Endothelial cell of umbilical vein (primary cell): ENCODE measurements at regions not wholly inside any gene's neighbourhood (a gene's known extent, or its start where the extent isn't known, plus 50 kb on each side); places are given as distances from the start of the nearest gene placed in this dataset.

ENCODE experiments used
- BruUV-seq: library from RNA; stranded (reverse); fragments of 400-500 nt; replicated peaks from 2 replicates; lab custom pipeline; 2021; lab: Mats Ljungman, UMichigan
- CTCF ChIA-PET: fragments of 300-600, 350-600 bp; sonication (Branson Sonifier 250); formaldehyde crosslinking; loops from one replicate; lab custom pipeline; 2021; ENCODE audit warnings: antibody characterized with exemption, inconsistent platforms; lab: Charles Lee
- POLR2A ChIA-PET: fragments of 300-600, 350-600 bp; sonication (Branson Sonifier 250); formaldehyde crosslinking; loops from one replicate; lab custom pipeline; 2021; ENCODE audit warnings: antibody characterized with exemption, inconsistent platforms; lab: Charles Lee
- DNase-seq: peaks from one replicate; pipeline ENCODE4 v3.0.0-alpha.2; 2011; ENCODE audit warnings: low read depth, low spot score
- FAIRE-seq: peaks from 2 replicates; lab custom pipeline; 2011; peaks lifted over from hg19 to GRCh38; lab: Jason Lieb, UNC
- H2AFZ ChIP-seq: 2 replicates; pipeline ENCODE4 v1.6.0; 2012; ENCODE audit warnings: low read depth, low read length, control low read depth, inconsistent platforms
- H3K27ac ChIP-seq: 2 replicates; pipeline ENCODE4 v1.5.1; 2011; ENCODE audit warnings: low read depth, mild to moderate bottlenecking, control low read depth, low read length, moderate library complexity; ENCODE audit not compliant: insufficient read depth
- H3K27me3 ChIP-seq, 2 experiments: 2 replicates each; pipeline versions ENCODE4 v1.6.0 to v1.6.1; 2011; ENCODE audit warnings: low read length in 2 of 2, mixed read lengths in 1 of 2; ENCODE audit not compliant: control insufficient read depth in 2 of 2, insufficient read depth in 2 of 2
- H3K36me3 ChIP-seq, 2 experiments: 2 replicates in 1 of 2; 3 replicates in 1 of 2; pipeline ENCODE4 v1.5.1; 2011; ENCODE audit warnings: low read length in 2 of 2, mild to moderate bottlenecking in 1 of 2, moderate library complexity in 1 of 2; ENCODE audit not compliant: control insufficient read depth in 2 of 2, insufficient read depth in 2 of 2; ENCODE audit errors: extremely low read depth in 1 of 2
- H3K4me1 ChIP-seq: 3 replicates; pipeline ENCODE4 v1.5.1; 2011; ENCODE audit warnings: mild to moderate bottlenecking, low read length; ENCODE audit not compliant: control insufficient read depth, insufficient read depth; ENCODE audit errors: extremely low read depth
- H3K4me2 ChIP-seq: 2 replicates; pipeline ENCODE4 v1.6.1; 2011; ENCODE audit warnings: low read length, control low read depth, mixed read lengths; ENCODE audit not compliant: insufficient read depth
- H3K4me3 ChIP-seq, 3 experiments: fragments of 200-600 bp in 1 of 3; sonication (generic), shearing (Covaris generic) in 1 of 3; replicated peaks in 1 of 3; 2 replicates each; pipeline ENCODE4 v1.5.1; 2011 to 2016; ENCODE audit warnings: control low read depth in 3 of 3, low read length in 3 of 3, mild to moderate bottlenecking in 2 of 3, inconsistent platforms in 1 of 3, low read depth in 1 of 3, moderate library complexity in 1 of 3; ENCODE audit not compliant: insufficient read depth in 1 of 3
- H3K79me2 ChIP-seq: 2 replicates; pipeline ENCODE4 v1.6.0; 2012; ENCODE audit warnings: low read length, inconsistent platforms; ENCODE audit not compliant: control insufficient read depth, insufficient read depth
- H3K9ac ChIP-seq: replicated peaks from 2 replicates; pipeline ENCODE3; 2011; ENCODE audit warnings: low read length, control low read depth; ENCODE audit not compliant: insufficient read depth; ENCODE audit errors: extremely low read depth
- H3K9me1 ChIP-seq: replicated peaks from 3 replicates; pipeline ENCODE4 v1.6.0; 2011; ENCODE audit warnings: mild to moderate bottlenecking, low read length; ENCODE audit not compliant: control insufficient read depth, insufficient read depth; ENCODE audit errors: extremely low read depth
- H3K9me3 ChIP-seq: replicated peaks from 2 replicates; pipeline ENCODE4 v1.5.1; 2012; ENCODE audit warnings: low read length, inconsistent platforms; ENCODE audit not compliant: control insufficient read depth, insufficient read depth
- H4K20me1 ChIP-seq: replicated peaks from 2 replicates; pipeline ENCODE3; 2011; ENCODE audit warnings: mild to moderate bottlenecking, low read length; ENCODE audit not compliant: control insufficient read depth, insufficient read depth; ENCODE audit errors: extremely low read depth
- CTCF ChIP-seq, 2 donors: IDR thresholded peaks; 1 replicate in 1 of 2; 2 replicates in 1 of 2; pipeline ENCODE4 v1.5.1; 2011; ENCODE audit warnings: low read length in 2 of 2, mild to moderate bottlenecking in 2 of 2, moderate library complexity in 2 of 2, control low read depth in 1 of 2, inconsistent platforms in 1 of 2, low read depth in 1 of 2; ENCODE audit not compliant: insufficient read depth in 1 of 2; ENCODE audit errors: extremely low read depth in 1 of 2
- EZH2 ChIP-seq: IDR thresholded peaks from 2 replicates; pipeline ENCODE4 v1.6.1; 2012; ENCODE audit warnings: borderline replicate concordance, low read depth, mild to moderate bottlenecking, moderate library complexity, low read length, inconsistent platforms; ENCODE audit not compliant: severe bottlenecking
- FOS ChIP-seq: IDR thresholded peaks from 2 replicates; pipeline ENCODE4 v1.6.1; 2011; ENCODE audit warnings: mild to moderate bottlenecking, low read length, moderate library complexity, borderline replicate concordance; ENCODE audit not compliant: insufficient read depth
- GATA2 ChIP-seq: IDR thresholded peaks from 2 replicates; pipeline ENCODE4 v1.7.0; 2011; ENCODE audit warnings: low read depth, mild to moderate bottlenecking, moderate library complexity, mixed read lengths, low read length; ENCODE audit not compliant: insufficient read length, insufficient read depth
- JUN ChIP-seq: IDR thresholded peaks from 2 replicates; pipeline ENCODE4 v1.6.1; 2011; ENCODE audit warnings: borderline replicate concordance, low read depth; ENCODE audit not compliant: insufficient read length, insufficient read depth
- MYC ChIP-seq: IDR thresholded peaks from one replicate; pipeline ENCODE4 v1.6.1; 2011; ENCODE audit warnings: mild to moderate bottlenecking, low read depth, low read length
- POLR2A ChIP-seq: IDR thresholded peaks from 2 replicates; pipeline ENCODE4 v1.6.1; 2012; ENCODE audit warnings: low read depth, mild to moderate bottlenecking, control low read depth, low read length
- POLR2AphosphoS5 ChIP-seq: IDR thresholded peaks from 2 replicates; pipeline ENCODE4 v1.6.1; 2012; ENCODE audit warnings: low read depth, mild to moderate bottlenecking, control low read depth, low read length, moderate library complexity; ENCODE audit not compliant: insufficient read depth
- dilution Hi-C: fragments of 300-500 bp; cut with MboI; formaldehyde crosslinking; loops from one replicate; pipeline ENCODE4 v1.15.0; 2019; ENCODE audit warnings: low sequenced_read_pairs; ENCODE audit not compliant: extremely low pct_ligation_motif_present
- intact Hi-C: fragments of 100-400 bp; cut with micrococcal nuclease; formaldehyde crosslinking; loops from one replicate; pipeline ENCODE4 v1.10.0; 2022
- TF ChIP-seq, protein P1 (sequence below): IDR thresholded peaks from 2 replicates; pipeline ENCODE4 v1.6.1; 2011; ENCODE audit not compliant: insufficient read depth, insufficient read length

DNA sequence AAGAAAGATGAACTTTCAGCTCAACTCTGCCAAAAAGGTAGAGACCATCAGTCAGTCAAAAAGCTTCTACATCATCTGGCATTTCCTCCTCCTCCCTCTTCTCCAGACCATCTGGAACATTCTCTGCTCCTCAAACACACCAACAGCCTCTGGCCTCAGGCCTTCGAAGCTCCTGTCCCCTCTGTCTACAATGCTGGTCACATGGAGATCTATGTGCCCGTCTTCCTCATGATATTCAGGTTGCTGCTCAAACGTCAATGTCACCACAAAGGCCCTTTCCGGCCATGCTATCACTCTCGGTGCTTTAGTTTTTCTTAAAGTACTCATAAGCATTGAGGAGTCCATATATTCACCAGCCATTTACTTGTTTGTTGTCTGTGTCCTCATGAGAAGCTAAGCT is 146.2 kb downstream of the SPATA19 start:
- dilution Hi-C loops (no loop called here), intact Hi-C loops (no loop called here)
- H3K9me3 ChIP-seq = peaks cover 4% of the 10 kb centered on the region
- no peak overlapping the region for H3K27ac ChIP-seq
- no peaks in the 10 kb centered on the region for H3K9me1 ChIP-seq
- H3K4me1 ChIP-seq = no peaks in the 10 kb centered on the region
- H3K27me3 ChIP-seq = no peaks in the 10 kb centered on the region
- no peaks in the 10 kb centered on the region for H4K20me1 ChIP-seq
- POLR2A ChIA-PET = no interaction called here
- no peaks in the 10 kb centered on the region for H3K36me3 ChIP-seq
- no peak overlapping the region for H3K4me3 ChIP-seq
- H3K4me2 ChIP-seq = no peak overlapping the region
- no peak overlapping the region for H3K9ac ChIP-seq
- BruUV-seq = no TSS peak
- no peak overlapping the region for H2AFZ ChIP-seq
- H3K79me2 ChIP-seq = no peaks in the 10 kb centered on the region
- DNase-seq = no peak
- no peak for FAIRE-seq
- TF ChIP-seq GATA2 (no peak), POLR2A (no peak), JUN (no peak), FOS (no peak), EZH2 (no peak), POLR2AphosphoS5 (no peak), CTCF (IDR thresholded peaks at IDR 0.05; ENCODE audit: extremely low read depth in 1 of 2, insufficient read depth in 1 of 2, low read depth in 1 of 2, low read length in 2 of 2) (no peak), MYC (no peak)
- TF ChIP-seq, protein P1, sequence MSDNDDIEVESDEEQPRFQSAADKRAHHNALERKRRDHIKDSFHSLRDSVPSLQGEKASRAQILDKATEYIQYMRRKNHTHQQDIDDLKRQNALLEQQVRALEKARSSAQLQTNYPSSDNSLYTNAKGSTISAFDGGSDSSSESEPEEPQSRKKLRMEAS = no peak
- CTCF ChIA-PET = no interaction called here
